ENCODE measurements at regions not wholly inside any gene's neighbourhood (a gene's known extent, or its start where the extent isn't known, plus 50 kb on each side); places are given as distances from the start of the nearest gene placed in this dataset.

- H2BK15ac ChIP-seq (ENCODE audit: low read depth, low read length), result no peak overlapping the region
- H3K4me3 Mint-ChIP-seq, result no peak overlapping the region
- no peak overlapping the region for H3K23ac ChIP-seq (ENCODE audit: insufficient read length, low read depth, low read length)
- H3K79me1 ChIP-seq (ENCODE audit: insufficient read depth, low read depth, low read length, poor library complexity, severe bottlenecking), result no peaks in the 10 kb centered on the region
- no peak for TF ChIP-seq CTCF (conservative IDR thresholded peaks at IDR 0.05)
- no peak overlapping the region for H3K4ac ChIP-seq (ENCODE audit: low read depth, low read length)
- H3T11ph ChIP-seq (ENCODE audit: low read length), result no peak overlapping the region
- no peak overlapping the region for H2BK5ac ChIP-seq (ENCODE audit: insufficient read length, low read length)
- peaks cover 6 to 8% of the 10 kb centered on the region in 2 experiments for H3K4me1 Mint-ChIP-seq
- no peak overlapping the region for H3K27ac ChIP-seq (ENCODE audit: insufficient read length, low read depth, low read length)
- H4K8ac ChIP-seq (replicated peaks; ENCODE audit: insufficient read length, low read depth, low read length), result no peak overlapping the region
- H4K20me1 ChIP-seq (ENCODE audit: control insufficient read depth, insufficient read depth, insufficient read length), result no peaks in the 10 kb centered on the region
- no peak overlapping the region for H2BK12ac ChIP-seq (ENCODE audit: insufficient read length, low read depth, low read length)
- no peak overlapping the region for H2AFZ ChIP-seq (ENCODE audit: low read length)
- no peak overlapping the region for H3K27ac Mint-ChIP-seq
- H3K4me2 ChIP-seq (ENCODE audit: insufficient read depth, insufficient read length, low read length), result no peak overlapping the region
- H3K27me3 Mint-ChIP-seq (ENCODE audit: low read depth), result peaks cover 9% of the 10 kb centered on the region
- no peaks in the 10 kb centered on the region for H3K4me1 ChIP-seq (ENCODE audit: insufficient read depth, low read length)
- no peaks in the 10 kb centered on the region for H3K27me3 ChIP-seq (ENCODE audit: insufficient read depth, low read length)
- no peak for DNase-seq
- no peaks in the 10 kb centered on the region for H3K9me3 ChIP-seq (ENCODE audit: control insufficient read depth, low read depth, low read length)
- H3K9me3 Mint-ChIP-seq, result no peaks in the 10 kb centered on the region
- no CpG with 5 or more reads among the region's 4 CpGs for WGBS (ENCODE audit: extremely low coverage, insufficient read length, low lambda C conversion rate)
- H3K14ac ChIP-seq (ENCODE audit: insufficient read depth, low read length), result no peak overlapping the region
- H3K18ac ChIP-seq (ENCODE audit: insufficient read length, low read depth, low read length), result no peak overlapping the region
- no peaks in the 10 kb centered on the region for H3K23me2 ChIP-seq (ENCODE audit: insufficient read length, low read depth, low read length, poor library complexity, severe bottlenecking)
- no peaks in the 10 kb centered on the region for H3K36me3 Mint-ChIP-seq (ENCODE audit: insufficient read depth in 1 of 3, low read depth in 3 of 3)
- H3K9ac ChIP-seq (ENCODE audit: extremely low read depth, insufficient read length, low read length), result no peak overlapping the region
- no peak overlapping the region for H4K5ac ChIP-seq (ENCODE audit: insufficient read length, low read depth, low read length)
- H3K56ac ChIP-seq (ENCODE audit: insufficient read length, low read depth, low read length), result no peak overlapping the region
- H2BK120ac ChIP-seq (ENCODE audit: low read depth, low read length, poor library complexity, severe bottlenecking), result no peak overlapping the region
- H3K79me2 ChIP-seq (ENCODE audit: insufficient read depth, low read length), result no peaks in the 10 kb centered on the region
- H4K91ac ChIP-seq (ENCODE audit: insufficient read length, low read depth, low read length), result no peak overlapping the region
- H2AK5ac ChIP-seq (ENCODE audit: insufficient read length, low read length), result no peak overlapping the region
- H2BK20ac ChIP-seq (ENCODE audit: low read depth, low read length, poor library complexity, severe bottlenecking), result no peak overlapping the region
Measured at GRCh38 chr4:174118171-174118570, 165.3 kb downstream of the FBXO8 start.
